ENCODE measurements at regions not wholly inside any gene's neighbourhood (a gene's known extent, or its start where the extent isn't known, plus 50 kb on each side); places are given as distances from the start of the nearest gene placed in this dataset.
"Not testable (repeated sequence)": the region's sequence is repeated elsewhere in the genome, so short reads cannot be mapped to it uniquely, and the experiment has no call there.

- H3K18ac ChIP-seq (ENCODE audit: insufficient read length, low read depth, low read length); H2BK20ac ChIP-seq (ENCODE audit: low read depth, low read length, poor library complexity, severe bottlenecking); H2BK15ac ChIP-seq (ENCODE audit: low read depth, low read length); H3K27ac ChIP-seq (ENCODE audit: insufficient read length, low read depth, low read length); H3K79me1 ChIP-seq (ENCODE audit: insufficient read depth, low read depth, low read length, poor library complexity, severe bottlenecking); H3K4me1 Mint-ChIP-seq; H2AK5ac ChIP-seq (ENCODE audit: insufficient read length, low read length); H2BK12ac ChIP-seq (ENCODE audit: insufficient read length, low read depth, low read length); H3T11ph ChIP-seq (ENCODE audit: low read length); H4K5ac ChIP-seq (ENCODE audit: insufficient read length, low read depth, low read length); H3K9me3 ChIP-seq (ENCODE audit: control insufficient read depth, low read depth, low read length); H3K9me3 Mint-ChIP-seq; H3K36me3 Mint-ChIP-seq (ENCODE audit: insufficient read depth in 1 of 3, low read depth in 3 of 3); H3K23me2 ChIP-seq (ENCODE audit: insufficient read length, low read depth, low read length, poor library complexity, severe bottlenecking); H3K4me1 ChIP-seq (ENCODE audit: insufficient read depth, low read length); H4K91ac ChIP-seq (ENCODE audit: insufficient read length, low read depth, low read length); H3K9ac ChIP-seq (ENCODE audit: extremely low read depth, insufficient read length, low read length); DNase-seq; H3K14ac ChIP-seq (ENCODE audit: insufficient read depth, low read length); H3K27me3 ChIP-seq (ENCODE audit: insufficient read depth, low read length); H4K8ac ChIP-seq (replicated peaks; ENCODE audit: insufficient read length, low read depth, low read length); H4K20me1 ChIP-seq (ENCODE audit: control insufficient read depth, insufficient read depth, insufficient read length); H3K23ac ChIP-seq (ENCODE audit: insufficient read length, low read depth, low read length); H3K27me3 Mint-ChIP-seq (ENCODE audit: low read depth); H3K4ac ChIP-seq (ENCODE audit: low read depth, low read length); H3K4me3 Mint-ChIP-seq; H3K27ac Mint-ChIP-seq; H3K79me2 ChIP-seq (ENCODE audit: insufficient read depth, low read length); H2BK120ac ChIP-seq (ENCODE audit: low read depth, low read length, poor library complexity, severe bottlenecking); H3K4me2 ChIP-seq (ENCODE audit: insufficient read depth, insufficient read length, low read length); H2BK5ac ChIP-seq (ENCODE audit: insufficient read length, low read length); H3K56ac ChIP-seq (ENCODE audit: insufficient read length, low read depth, low read length); H2AFZ ChIP-seq (ENCODE audit: low read length): not testable (repeated sequence)
- WGBS (ENCODE audit: extremely low coverage, insufficient read length, low lambda C conversion rate) = no CpG with 5 or more reads among the region's 2 CpGs
Observed at GRCh38 chr17:20687584-20687983, 108.1 kb downstream of the CDRT15L2 start.

GRCh38 chr17:20689170-20689749 lies 109.7 kb downstream of the CDRT15L2 start:
- not testable (repeated sequence) for H4K91ac ChIP-seq (ENCODE audit: insufficient read length, low read depth, low read length); H3K4ac ChIP-seq (ENCODE audit: low read depth, low read length); H2BK120ac ChIP-seq (ENCODE audit: low read depth, low read length, poor library complexity, severe bottlenecking); H4K5ac ChIP-seq (ENCODE audit: insufficient read length, low read depth, low read length); H3K23me2 ChIP-seq (ENCODE audit: insufficient read length, low read depth, low read length, poor library complexity, severe bottlenecking); H3K36me3 Mint-ChIP-seq (ENCODE audit: insufficient read depth in 1 of 3, low read depth in 3 of 3); H3K79me2 ChIP-seq (ENCODE audit: insufficient read depth, low read length); H3K4me2 ChIP-seq (ENCODE audit: insufficient read depth, insufficient read length, low read length); H2BK5ac ChIP-seq (ENCODE audit: insufficient read length, low read length); H3K14ac ChIP-seq (ENCODE audit: insufficient read depth, low read length); DNase-seq; H3K4me1 Mint-ChIP-seq; H3K27me3 Mint-ChIP-seq (ENCODE audit: low read depth); H2BK12ac ChIP-seq (ENCODE audit: insufficient read length, low read depth, low read length); H4K20me1 ChIP-seq (ENCODE audit: control insufficient read depth, insufficient read depth, insufficient read length); H3K9ac ChIP-seq (ENCODE audit: extremely low read depth, insufficient read length, low read length); H2AK5ac ChIP-seq (ENCODE audit: insufficient read length, low read length); H3K9me3 Mint-ChIP-seq; H3K23ac ChIP-seq (ENCODE audit: insufficient read length, low read depth, low read length); H3K18ac ChIP-seq (ENCODE audit: insufficient read length, low read depth, low read length); H2BK15ac ChIP-seq (ENCODE audit: low read depth, low read length); H4K8ac ChIP-seq (replicated peaks; ENCODE audit: insufficient read length, low read depth, low read length); H3K56ac ChIP-seq (ENCODE audit: insufficient read length, low read depth, low read length); H3K4me3 Mint-ChIP-seq; H3K27ac Mint-ChIP-seq; H3K79me1 ChIP-seq (ENCODE audit: insufficient read depth, low read depth, low read length, poor library complexity, severe bottlenecking); H3K27me3 ChIP-seq (ENCODE audit: insufficient read depth, low read length); H2AFZ ChIP-seq (ENCODE audit: low read length); H3K4me1 ChIP-seq (ENCODE audit: insufficient read depth, low read length); H2BK20ac ChIP-seq (ENCODE audit: low read depth, low read length, poor library complexity, severe bottlenecking); H3T11ph ChIP-seq (ENCODE audit: low read length); H3K9me3 ChIP-seq (ENCODE audit: control insufficient read depth, low read depth, low read length); H3K27ac ChIP-seq (ENCODE audit: insufficient read length, low read depth, low read length)
- no CpG with 5 or more reads among the region's 10 CpGs for WGBS (ENCODE audit: extremely low coverage, insufficient read length, low lambda C conversion rate)

Data from H9 (cell line).